Globus pallidus (tissue), 1 donor: ENCODE measurements at regions not wholly inside any gene's neighbourhood (a gene's known extent, or its start where the extent isn't known, plus 50 kb on each side); places are given as distances from the start of the nearest gene placed in this dataset.

ENCODE experiments used
- DNase-seq: peaks from one replicate; pipeline ENCODE4 v3.0.0-alpha.2; 2015; ENCODE audit warnings: low spot score

DNA sequence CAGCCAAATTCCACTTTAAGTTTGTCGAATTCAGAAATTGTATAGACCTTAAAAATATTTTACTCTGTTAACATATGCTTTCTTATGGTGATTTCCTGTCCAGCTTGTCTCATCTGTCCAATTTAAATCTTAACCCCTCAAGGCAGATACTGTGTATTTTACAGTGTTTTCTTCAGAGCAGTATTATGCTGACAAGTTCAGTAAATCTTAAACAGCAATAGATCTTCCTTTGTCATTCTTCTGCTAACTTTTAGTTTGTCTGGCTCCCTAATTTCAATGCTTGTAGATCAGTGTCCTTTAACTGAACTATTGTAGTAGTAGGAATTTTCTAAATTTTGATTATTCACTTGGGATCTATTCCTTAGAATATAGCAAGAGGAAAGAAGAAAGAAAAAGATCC, 52.8 kb upstream of the MEIS1 start:
- no peak for DNase-seq

DNA sequence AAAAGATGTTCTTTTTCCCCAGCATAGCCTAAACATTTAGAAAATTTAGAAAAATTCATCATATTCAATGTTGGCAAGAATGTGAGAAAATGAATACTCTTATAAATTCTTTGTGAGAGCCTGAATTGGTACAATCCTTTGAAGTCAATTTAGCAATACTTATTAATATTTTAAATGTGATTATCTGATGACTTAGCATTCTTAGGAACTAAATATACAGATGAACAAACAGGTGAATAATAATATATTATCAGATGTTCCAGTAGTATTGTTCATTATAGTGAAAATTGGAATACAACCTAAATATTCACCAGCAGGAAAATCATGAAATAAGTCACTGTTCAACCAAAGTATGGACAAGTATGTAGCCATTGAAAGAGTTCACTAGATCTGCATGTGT, 55.5 kb upstream of the MEIS1 start:
- DNase-seq: no peak

DNA sequence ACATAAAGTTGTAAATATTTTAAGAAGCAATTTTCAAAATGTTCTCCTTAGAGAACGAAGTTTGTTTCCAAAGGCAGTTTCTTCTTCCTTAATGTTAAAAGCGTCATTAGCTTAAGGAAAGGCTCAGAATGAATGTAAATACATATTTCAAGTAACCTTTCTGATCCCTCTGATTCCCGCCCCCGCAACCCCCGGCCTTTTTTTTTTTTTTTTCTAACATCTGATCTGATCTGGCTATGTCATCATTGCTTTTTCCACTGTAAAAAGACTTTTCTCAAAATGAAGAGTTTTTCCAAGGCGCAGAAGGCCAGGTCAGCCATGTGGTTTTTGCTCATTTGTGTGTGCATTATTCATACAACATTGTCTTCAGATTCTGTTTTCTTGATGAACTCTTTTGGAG, 57.1 kb upstream of the MEIS1 start:
- DNase-seq: no peak

DNA sequence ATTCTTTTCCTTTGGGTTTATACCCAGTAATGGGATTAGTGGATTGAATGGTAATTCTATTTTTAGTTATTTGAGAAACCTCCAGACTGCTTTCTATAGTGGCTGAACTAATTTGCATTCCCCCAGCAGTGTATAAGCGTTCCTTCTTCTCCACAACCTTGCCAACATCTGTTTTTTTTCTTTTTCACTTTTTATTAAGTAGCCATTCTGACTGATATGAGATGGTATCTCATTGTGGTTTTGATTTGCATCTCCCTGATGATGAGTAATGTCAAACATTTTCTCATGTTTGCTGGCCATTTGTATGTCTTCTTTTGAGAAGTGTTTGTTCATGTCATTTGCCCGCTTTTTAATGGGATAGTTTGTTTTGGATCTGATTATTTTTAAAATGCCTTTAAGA, 64.1 kb upstream of the MEIS1 start:
- DNase-seq: no peak

DNA sequence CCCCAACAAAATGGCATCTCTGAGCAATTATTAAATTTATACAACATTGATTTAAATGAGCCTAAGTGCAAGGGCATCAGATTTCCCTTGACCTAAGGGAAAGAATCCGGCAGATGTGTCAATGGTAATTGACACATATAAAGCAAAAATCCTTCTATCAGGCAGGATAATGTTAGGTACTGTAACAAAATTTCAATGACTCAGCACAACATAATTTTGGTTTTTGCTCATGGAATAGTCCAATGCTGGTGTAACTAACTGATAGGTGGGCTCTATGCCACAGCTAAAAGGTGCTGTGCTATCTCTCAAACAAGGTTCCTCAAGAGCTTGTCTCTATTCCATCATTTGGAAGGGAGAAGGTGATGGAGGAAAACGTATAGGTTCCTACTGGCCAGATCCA, 68.3 kb upstream of the MEIS1 start:
- DNase-seq: no peak

DNA sequence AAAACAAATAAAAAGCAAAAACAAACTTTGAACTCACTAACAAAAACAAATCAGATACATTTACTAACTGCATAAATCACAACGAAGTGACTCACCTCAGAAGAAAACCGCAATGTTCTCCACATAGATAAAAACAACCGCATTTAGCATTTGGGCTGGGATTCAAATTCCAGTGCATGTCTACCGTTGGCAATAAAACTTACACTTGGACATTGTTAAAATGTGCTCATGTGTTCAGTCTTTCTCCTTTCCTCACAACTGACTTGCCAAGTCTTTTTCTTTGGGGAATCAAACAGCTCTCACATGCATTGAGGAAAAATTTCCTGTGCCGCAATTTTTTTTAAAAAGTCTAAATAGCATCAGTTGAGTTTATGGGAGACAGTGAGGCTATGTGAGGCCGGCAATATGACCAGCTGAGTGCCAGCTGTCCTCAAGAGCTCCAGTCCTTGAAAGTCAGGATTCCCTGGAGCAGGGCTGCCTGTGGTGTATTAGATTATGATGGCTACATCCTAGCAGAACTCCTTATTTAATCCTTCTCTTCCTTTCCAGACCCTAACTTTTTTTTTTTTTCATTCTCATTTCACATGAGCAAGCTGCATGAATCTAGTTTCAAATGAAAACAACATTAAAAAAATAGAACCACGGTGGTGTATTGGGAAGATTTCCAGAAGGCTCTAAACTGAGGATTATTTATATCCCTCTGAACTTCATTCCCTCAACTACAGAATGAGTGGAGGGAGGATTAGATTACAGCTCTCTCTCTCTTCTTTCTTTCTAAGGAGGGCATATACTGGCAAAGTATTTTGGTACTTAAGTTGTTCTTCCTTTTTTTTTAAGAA, 70.2 kb upstream of the MEIS1 start:
- DNase-seq: no peak

DNA sequence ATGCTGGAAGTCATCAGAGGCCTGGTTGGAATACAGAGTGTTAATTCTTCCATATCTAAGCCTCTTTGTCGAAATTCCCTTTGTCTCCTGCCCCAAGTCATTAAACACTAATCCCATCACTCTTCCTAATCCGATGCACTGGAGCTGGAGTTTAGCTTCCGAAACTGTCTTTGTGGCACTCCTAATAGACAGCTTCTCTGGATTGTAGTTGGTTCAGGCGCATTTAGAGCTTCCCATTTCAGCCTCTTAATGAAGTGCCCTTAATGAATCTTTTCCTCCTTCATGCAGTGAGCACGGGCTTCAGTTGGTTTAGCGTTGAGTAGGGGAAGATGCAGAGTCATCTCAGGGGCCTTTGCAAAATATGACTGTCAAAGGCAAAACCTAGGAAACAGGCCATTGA, 72.2 kb upstream of the MEIS1 start:
- no peak for DNase-seq

DNA sequence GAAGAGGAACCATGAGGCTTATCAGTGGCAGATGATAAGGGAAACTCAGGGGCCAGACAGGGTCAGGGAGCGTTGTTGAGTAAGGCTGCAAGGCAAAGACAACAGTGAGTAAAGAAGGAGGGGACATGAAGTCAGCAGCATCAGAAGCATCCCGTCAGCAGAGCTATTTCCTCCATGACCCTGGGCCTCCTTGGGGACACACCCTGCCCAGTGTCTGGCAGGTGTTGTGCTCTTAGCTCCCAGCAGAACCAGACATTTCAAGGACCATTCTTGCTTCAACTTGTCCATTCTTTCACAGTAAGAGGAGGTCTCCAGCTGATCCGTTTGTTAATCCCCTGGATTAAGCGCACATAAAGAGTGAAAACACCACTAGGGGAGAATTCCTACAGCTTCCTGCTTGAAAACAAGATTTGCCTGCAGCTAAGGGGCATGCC, 88.7 kb upstream of the MEIS1 start:
- DNase-seq: no peak

DNA sequence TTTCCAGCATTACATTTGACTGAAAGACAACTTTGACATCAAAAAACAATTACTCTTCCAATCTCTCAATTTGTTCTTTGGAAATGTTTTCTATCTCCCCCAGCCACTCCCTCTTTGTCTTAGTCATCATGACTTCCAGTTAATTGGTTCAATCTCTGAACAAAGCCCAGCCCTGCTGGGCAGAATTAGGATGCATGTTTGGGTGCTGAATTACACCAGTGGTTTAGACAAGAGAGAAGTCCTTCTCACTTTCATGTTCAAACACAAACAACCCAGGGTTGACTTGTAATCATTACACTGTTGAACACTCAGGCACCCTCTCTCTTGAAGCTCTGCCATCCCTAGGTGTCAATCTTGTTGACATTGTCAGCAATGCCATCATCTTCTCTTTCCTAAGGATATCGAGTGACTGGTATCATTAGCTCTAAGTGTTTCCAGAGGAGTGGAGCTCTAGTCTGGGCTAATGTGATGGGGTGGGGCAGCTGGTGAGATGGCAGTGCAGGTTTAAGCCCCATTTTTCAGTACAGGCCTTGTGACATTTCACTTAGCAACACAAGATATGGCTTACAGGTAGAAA, 90.8 kb upstream of the MEIS1 start:
- no peak for DNase-seq

DNA sequence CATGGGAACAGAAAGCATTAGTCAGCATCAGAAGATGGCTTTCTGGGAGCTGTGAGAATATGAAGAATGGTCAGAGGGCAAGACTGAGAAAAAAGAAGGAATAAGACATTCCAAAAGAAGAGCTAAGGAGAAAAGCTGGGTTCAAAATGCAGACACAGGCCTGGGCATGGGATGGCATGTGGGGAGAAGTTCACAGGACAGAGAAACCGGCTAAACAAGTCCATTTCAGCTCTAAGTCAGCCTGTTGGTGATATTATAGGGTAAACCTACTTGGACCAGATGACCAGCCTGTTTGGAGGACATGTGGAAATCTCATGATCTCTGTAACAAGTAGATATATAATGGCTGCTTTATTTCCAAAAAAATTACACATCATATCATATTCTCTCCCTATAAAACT, 91.7 kb upstream of the MEIS1 start:
- no peak for DNase-seq

DNA sequence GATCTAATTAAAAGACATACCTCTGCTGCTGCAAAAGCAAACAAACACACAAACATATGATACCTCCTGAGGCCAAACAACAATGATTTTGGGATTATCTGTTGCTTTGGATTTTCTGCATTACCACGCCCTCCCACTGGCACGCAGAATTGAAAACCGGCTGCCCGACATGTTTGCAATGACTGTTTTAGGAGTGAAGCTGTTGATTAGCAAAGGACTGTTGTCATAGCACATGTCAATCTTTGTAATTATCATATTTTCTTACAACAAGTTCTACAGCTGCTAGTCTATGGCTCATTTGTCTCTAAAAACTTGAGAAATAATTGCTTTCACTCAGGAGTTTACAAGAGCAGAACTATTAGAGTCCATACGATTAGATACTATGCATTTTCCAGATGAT, 94.4 kb upstream of the MEIS1 start:
- no peak for DNase-seq

DNA sequence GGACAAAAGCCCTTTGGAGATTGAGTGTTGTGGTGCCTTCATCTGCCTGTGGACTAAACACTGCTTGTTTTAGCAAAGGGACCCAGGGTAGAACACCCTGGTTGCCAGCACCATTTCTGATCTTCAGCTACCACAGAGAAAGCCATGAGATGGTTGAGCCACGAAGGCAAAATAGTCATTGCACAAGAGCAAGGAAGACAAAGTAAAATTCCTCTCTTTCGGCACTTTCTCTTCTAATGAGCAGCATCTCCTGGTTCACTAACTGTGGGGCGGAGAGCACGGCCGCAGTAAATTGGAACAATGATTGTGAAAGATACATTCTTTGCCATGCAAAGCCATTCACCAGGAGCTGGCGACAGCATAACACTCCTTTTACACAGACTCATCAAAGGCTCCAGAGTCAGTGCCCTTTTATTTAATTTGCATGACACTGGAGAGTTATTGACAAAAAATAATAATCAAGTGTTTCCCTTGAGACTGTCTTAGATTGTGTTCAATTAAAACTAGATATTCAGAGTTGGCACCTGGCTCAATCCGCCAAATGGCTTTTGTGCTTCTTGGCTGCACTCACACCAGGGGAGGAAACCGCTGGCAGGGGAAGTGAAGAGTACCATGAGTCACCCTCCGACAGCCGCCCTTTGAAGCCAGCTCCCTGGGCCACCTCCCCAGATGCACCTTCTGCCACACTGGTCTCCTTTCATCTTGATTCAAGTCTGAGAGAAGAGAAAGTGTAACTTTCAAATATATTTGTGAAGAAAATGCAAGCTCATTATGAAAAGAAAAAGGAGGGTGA, 100.5 kb upstream of the MEIS1 start:
- no peak for DNase-seq

DNA sequence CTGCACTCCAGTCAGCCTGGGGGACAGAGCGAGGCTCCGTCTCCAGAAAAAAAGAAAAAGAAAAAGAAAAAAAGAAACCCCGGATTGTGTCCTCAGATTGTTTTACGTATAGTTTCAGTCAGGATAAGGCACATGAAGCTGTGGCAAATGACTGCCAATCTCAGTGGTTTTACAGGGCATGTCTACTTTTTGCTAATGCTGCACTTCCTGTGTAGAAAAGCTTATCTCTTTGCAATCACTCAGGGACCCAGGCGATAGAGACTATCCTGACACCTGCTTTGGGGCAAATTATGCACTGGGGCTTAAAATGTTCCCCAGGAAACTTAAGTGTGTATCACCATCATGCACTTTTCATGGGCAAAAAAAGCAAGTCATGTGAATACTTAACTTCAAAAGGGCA, 103.7 kb upstream of the MEIS1 start:
- no peak for DNase-seq

DNA sequence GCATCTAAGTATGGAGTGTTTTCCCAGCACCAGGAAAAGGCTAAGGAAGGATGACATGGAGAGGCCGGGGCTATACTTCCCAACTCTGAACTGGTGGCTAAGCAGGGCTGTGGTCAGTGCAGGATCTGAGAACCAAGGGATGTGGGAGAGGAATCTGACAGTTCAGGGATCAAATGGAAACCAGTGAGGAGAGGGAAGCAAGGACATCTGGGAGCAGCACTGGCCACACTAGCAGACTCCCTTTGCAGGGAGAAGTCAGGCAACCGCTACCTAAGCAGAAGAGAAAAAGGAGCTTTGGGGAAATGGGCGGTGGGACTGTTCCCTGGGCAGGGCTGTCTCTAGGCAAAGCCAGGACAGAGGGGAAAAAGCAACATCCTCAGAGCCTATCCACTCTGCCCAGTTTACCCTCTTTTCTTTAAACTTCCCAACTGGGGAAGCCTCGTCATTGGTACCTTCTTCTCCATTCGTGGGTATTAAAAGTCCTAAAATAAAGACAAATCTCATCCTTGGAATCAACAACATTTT, 105.8 kb upstream of the MEIS1 start:
- DNase-seq: no peak

DNA sequence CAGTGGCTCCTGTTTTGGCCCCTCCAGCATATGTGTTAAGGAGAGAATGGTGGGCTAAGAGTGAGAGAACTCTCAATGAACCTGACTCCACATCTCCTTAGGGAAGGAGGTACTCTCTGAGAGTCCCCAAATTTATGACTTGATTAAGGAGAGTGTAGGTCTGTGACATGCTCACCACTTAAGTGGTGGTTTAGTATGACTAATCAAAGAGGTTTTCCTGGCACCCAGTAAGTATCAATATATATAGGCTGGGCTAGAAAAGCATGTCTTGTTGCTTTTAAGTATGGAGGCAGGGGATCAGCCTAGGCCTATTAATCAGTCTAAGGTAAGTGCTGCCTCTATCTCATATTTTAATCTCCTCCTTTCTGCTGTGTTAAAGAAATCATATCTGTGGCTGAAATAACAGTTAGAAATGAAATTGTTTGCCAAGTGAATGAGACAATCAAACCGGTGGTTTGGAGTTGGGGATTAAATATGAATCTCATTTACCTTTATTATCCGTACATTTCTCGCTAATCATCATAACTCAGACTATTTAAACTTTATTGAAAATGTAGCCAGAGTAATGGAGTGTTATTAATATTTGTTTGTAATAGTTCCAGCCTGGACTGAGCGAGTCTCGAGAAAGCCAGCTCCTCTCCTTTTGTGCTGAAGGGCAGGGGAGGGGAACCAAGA, 107.7 kb upstream of the MEIS1 start:
- DNase-seq: no peak

DNA sequence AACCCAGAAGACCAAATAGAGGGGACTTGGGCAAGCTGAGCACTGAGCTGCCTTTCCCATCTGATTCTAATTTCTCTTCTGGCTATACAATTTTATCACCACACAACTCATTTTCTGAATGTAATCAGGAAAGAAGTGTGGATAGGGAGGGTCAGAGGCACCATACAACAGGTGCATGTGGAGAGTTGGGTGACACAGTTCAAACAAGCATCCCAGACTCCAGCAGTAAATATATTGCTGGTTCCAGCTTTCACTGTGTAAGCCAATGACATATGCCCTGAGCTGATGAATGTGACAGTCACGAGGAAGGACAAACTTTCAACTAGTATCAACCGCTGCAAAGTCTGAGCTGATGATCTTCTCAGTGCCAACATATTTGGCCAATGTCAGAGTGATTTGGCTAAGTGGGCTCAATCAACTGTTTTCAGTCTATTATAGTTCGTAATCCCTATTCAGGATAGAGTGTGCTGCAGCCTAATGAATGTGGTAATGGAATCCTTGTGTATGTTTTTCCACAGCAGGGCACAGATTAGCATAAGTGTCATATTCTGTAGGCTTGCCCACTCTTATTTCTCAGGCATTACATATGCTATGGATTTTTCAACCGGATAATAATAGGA, 109.9 kb upstream of the MEIS1 start:
- DNase-seq: no peak

DNA sequence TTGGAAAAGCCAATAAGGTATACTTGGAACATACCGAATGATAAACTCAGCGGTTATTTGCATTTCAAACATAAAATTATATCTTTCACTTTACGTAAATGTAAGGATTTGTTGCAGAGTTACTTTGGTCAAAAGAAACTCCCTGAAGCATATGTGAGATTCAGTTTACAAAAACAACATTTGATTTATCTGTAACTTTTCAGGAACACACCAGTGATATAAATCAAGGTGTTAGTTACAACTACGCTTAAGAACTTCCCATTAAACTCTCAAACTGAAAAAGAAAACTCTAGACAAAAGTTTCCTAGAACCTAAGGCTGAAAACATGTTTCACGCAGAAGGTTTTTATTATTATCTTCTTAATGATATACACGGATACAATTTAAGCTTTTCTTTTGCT, 110.6 kb upstream of the MEIS1 start:
- DNase-seq: no peak

DNA sequence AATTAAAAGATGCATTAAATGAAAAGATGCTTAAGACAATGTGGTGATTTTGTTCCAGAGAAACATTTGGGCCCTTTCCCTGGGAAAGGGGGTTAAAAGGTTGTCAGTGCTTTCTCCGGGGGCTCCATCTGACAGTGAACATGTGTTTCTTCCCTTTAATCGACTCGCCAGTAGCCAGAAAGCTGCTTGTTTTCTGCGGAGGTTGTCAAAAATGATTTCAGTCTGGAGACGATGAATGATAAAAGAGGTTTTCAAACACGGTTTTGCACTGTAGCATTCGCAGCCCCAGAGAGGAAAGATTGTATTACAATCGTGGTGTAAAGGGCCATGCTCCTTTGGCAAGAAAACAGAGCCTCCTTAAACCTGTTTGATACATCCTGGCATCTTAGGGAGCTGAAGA, 111.5 kb upstream of the MEIS1 start:
- no peak for DNase-seq

DNA sequence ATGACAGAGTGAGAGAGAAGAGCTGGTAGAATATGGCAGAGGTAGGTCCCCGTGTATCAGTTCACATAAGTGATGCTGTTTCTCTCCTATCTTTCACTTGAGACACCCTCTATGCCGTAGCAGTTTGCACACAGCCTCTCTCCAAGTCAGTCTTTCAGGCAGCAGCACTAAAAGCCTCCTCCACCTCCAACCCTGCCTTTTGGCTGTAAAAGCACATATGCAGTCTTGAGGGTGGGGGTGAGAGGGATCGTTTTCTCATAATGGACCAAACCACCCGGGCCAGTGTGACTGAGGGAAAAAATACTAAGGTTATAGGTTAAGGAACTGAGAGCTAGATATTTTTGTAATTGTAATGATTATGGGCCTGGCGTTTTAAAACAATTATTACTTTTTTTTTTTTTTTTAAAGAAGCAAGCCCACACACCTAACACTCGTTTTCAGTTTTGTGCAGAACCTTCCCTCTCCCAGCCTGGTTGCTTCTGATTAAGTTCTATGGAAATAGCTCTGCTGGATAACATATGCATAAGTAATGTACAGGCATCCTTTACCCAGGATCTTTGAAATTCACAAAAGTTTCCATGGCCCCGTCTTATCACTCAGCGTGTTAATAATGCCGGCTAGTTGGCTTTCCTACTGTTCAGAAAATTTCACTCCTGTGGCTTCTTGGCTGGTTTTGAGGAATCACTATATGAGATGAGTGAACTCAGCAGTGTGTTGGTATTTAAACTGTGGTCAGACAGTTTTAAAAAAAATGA, 112.2 kb upstream of the MEIS1 start:
- no peak for DNase-seq

DNA sequence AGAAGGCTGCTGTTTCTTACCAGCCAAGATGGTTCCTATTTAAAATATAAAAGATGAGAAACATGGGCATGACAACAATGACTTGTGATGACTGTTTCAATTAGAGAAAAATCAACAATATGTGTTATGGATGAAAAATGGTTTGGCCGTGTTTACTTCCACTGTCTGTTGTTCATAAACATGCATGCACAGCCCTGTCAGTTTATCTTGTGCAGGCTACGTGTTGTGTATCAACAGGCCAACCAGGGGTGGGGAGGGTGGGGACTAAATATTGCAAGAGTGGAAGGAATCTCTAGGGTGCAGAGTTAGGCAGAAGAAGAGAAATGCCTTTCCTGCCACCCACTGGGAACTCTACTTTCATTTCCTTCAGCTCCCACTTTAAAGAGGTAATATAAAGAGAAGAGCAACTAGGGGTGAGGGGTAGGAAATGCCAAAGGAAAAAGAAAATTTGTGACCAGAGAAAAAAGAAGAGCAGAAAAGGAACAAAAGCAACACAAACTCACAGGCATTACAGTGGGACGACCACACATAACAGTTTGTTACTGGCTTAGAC, 116.8 kb upstream of the MEIS1 start:
- DNase-seq: no peak
